ENCODE measurements at regions not wholly inside any gene's neighbourhood (a gene's known extent, or its start where the extent isn't known, plus 50 kb on each side); places are given as distances from the start of the nearest gene placed in this dataset.

- TF ChIP-seq, protein P1, sequence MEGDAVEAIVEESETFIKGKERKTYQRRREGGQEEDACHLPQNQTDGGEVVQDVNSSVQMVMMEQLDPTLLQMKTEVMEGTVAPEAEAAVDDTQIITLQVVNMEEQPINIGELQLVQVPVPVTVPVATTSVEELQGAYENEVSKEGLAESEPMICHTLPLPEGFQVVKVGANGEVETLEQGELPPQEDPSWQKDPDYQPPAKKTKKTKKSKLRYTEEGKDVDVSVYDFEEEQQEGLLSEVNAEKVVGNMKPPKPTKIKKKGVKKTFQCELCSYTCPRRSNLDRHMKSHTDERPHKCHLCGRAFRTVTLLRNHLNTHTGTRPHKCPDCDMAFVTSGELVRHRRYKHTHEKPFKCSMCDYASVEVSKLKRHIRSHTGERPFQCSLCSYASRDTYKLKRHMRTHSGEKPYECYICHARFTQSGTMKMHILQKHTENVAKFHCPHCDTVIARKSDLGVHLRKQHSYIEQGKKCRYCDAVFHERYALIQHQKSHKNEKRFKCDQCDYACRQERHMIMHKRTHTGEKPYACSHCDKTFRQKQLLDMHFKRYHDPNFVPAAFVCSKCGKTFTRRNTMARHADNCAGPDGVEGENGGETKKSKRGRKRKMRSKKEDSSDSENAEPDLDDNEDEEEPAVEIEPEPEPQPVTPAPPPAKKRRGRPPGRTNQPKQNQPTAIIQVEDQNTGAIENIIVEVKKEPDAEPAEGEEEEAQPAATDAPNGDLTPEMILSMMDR (conservative IDR thresholded peaks at IDR 0.05; ENCODE audit: low read depth, low read length) = no peak
Observed at GRCh38 chr11:25938952-25939351, 393.0 kb upstream of the ANO3 start.

GRCh38 chr11:25939691-25940090 lies 392.2 kb upstream of the ANO3 start:
- no peak overlapping the region for H3K9ac ChIP-seq
- TF ChIP-seq, protein P1 (conservative IDR thresholded peaks at IDR 0.05; ENCODE audit: low read depth, low read length) = no peak
- H4K20me1 ChIP-seq (ENCODE audit: insufficient read depth) = no peaks in the 10 kb centered on the region
- no peak overlapping the region for H3K4me2 ChIP-seq
- no peak overlapping the region for H2AFZ ChIP-seq (ENCODE audit: low read depth)
- no peaks in the 10 kb centered on the region for H3K4me1 ChIP-seq (ENCODE audit: low read depth, poor library complexity, severe bottlenecking)
- H3K36me3 ChIP-seq (ENCODE audit: insufficient read depth) = no peaks in the 10 kb centered on the region
- no peak overlapping the region for H3K27ac ChIP-seq
- no peaks in the 10 kb centered on the region for H3K27me3 ChIP-seq (ENCODE audit: insufficient read depth, low read depth)
- H3K79me2 ChIP-seq (ENCODE audit: insufficient read depth, low read depth) = no peaks in the 10 kb centered on the region
- H3K4me3 ChIP-seq (IDR thresholded peaks at IDR 0.05; ENCODE audit: insufficient read depth, low read depth, low read length) = no peak overlapping the region

More at GRCh38 chr11:25938952-25939351, 393.0 kb upstream of the ANO3 start:
- H2AFZ ChIP-seq (ENCODE audit: low read depth) = no peak overlapping the region
- H3K4me3 ChIP-seq (IDR thresholded peaks at IDR 0.05; ENCODE audit: insufficient read depth, low read depth, low read length) = no peak overlapping the region
- no peaks in the 10 kb centered on the region for H4K20me1 ChIP-seq (ENCODE audit: insufficient read depth)
- H3K4me1 ChIP-seq (ENCODE audit: low read depth, poor library complexity, severe bottlenecking) = no peaks in the 10 kb centered on the region
- H3K27ac ChIP-seq = no peak overlapping the region
- H3K79me2 ChIP-seq (ENCODE audit: insufficient read depth, low read depth) = no peaks in the 10 kb centered on the region
- no peak overlapping the region for H3K9ac ChIP-seq
- H3K27me3 ChIP-seq (ENCODE audit: insufficient read depth, low read depth) = no peaks in the 10 kb centered on the region
- no peak overlapping the region for H3K4me2 ChIP-seq
- H3K36me3 ChIP-seq (ENCODE audit: insufficient read depth) = no peaks in the 10 kb centered on the region

DNA sequence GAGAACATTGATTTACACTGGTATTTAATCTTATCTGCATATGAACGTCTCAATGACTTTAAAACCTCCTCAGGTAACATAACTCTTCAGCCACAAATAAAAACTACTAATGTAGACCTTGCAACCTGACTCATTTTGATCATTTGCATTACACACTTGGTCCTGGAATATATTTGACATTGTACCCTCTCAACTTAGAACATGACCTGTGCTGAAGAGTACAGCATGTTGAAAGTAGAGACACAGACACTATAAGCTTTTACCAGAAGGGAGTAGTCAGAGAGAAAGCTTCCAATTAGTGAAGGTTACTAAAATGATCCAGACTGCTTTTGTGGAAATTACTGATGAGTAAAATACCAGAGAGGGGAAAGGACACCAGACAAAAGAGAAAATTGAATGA lies 390.6 kb upstream of the ANO3 start:
- no peaks in the 10 kb centered on the region for H3K36me3 ChIP-seq (ENCODE audit: insufficient read depth)
- no peaks in the 10 kb centered on the region for H3K27me3 ChIP-seq (ENCODE audit: insufficient read depth, low read depth)
- H3K9ac ChIP-seq = no peak overlapping the region
- no peak overlapping the region for H2AFZ ChIP-seq (ENCODE audit: low read depth)
- H3K4me3 ChIP-seq (IDR thresholded peaks at IDR 0.05; ENCODE audit: insufficient read depth, low read depth, low read length) = no peak overlapping the region
- H4K20me1 ChIP-seq (ENCODE audit: insufficient read depth) = no peaks in the 10 kb centered on the region
- no peaks in the 10 kb centered on the region for H3K79me2 ChIP-seq (ENCODE audit: insufficient read depth, low read depth)
- H3K4me2 ChIP-seq = no peak overlapping the region
- TF ChIP-seq, protein P1 (conservative IDR thresholded peaks at IDR 0.05; ENCODE audit: low read depth, low read length) = no peak
- H3K4me1 ChIP-seq (ENCODE audit: low read depth, poor library complexity, severe bottlenecking) = no peaks in the 10 kb centered on the region
- no peak overlapping the region for H3K27ac ChIP-seq

DNA sequence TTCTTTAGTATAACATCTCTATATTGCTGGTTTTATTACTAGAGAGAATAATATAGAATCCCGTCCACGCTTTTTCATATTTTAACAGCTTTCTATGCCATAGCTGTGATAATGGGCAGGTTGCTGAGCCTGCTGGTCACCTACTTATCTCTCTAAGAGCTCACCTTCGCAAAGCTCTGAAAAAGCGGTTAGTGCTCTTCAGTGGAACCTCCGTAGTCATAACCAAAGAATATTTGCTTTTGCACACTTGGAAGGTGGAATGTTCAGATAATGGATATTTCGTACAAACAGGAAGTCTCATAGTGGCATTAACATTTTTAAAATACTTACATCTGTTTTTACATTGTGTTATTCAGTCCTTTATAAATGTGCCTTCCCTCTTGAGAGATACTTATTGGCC lies 388.9 kb upstream of the ANO3 start:
- H4K20me1 ChIP-seq (ENCODE audit: insufficient read depth) = no peaks in the 10 kb centered on the region
- no peak overlapping the region for H3K4me3 ChIP-seq (IDR thresholded peaks at IDR 0.05; ENCODE audit: insufficient read depth, low read depth, low read length)
- no peaks in the 10 kb centered on the region for H3K27me3 ChIP-seq (ENCODE audit: insufficient read depth, low read depth)
- H3K36me3 ChIP-seq (ENCODE audit: insufficient read depth) = no peaks in the 10 kb centered on the region
- no peak overlapping the region for H3K27ac ChIP-seq
- no peak overlapping the region for H2AFZ ChIP-seq (ENCODE audit: low read depth)
- H3K4me1 ChIP-seq (ENCODE audit: low read depth, poor library complexity, severe bottlenecking) = no peaks in the 10 kb centered on the region
- TF ChIP-seq, protein P1 (conservative IDR thresholded peaks at IDR 0.05; ENCODE audit: low read depth, low read length) = no peak
- no peak overlapping the region for H3K9ac ChIP-seq
- H3K4me2 ChIP-seq = no peak overlapping the region
- no peaks in the 10 kb centered on the region for H3K79me2 ChIP-seq (ENCODE audit: insufficient read depth, low read depth)

Measured in KMS-11 (cell line).